ENCODE measurements at regions not wholly inside any gene's neighbourhood (a gene's known extent, or its start where the extent isn't known, plus 50 kb on each side); places are given as distances from the start of the nearest gene placed in this dataset.
"Not testable (repeated sequence)": the region's sequence is repeated elsewhere in the genome, so short reads cannot be mapped to it uniquely, and the experiment has no call there.

- Histone ChIP-seq H3K27me3 (ENCODE audit: insufficient read depth, low read length) (no peaks in the 10 kb centered on the region), H3K36me3 (ENCODE audit: insufficient read depth, low read length) (no peaks in the 10 kb centered on the region), H3K79me2 (ENCODE audit: insufficient read depth, low read length) (no peaks in the 10 kb centered on the region), H3K9me3 (ENCODE audit: low read depth, low read length) (no peaks in the 10 kb centered on the region), H3K4me3 (ENCODE audit: insufficient read depth, low read length) (no peak overlapping the region), H4K20me1 (ENCODE audit: insufficient read depth, low read length) (no peaks in the 10 kb centered on the region), H2AFZ (ENCODE audit: low read length) (peak overlapping the region; percentile 69), H3K4me1 (ENCODE audit: insufficient read depth, low read length) (peaks cover 6% of the 10 kb centered on the region), H3K4me2 (ENCODE audit: insufficient read depth, low read length) (peak overlapping the region; percentile 51), H3K27ac (ENCODE audit: low read depth, low read length) (peak overlapping the region; percentile 71)
- no peak for TF ChIP-seq CTCF (IDR thresholded peaks at IDR 0.05; ENCODE audit: extremely low read depth, low read depth, low read length)
- DNase-seq (ENCODE audit: insufficient read length, low spot score, missing footprints): peak; percentile 62
Observed at GRCh38 chr21:27346041-27346448, 379.2 kb upstream of the ADAMTS5 start.

GRCh38 chr21:27339902-27340301 lies 373.0 kb upstream of the ADAMTS5 start:
- H2AFZ ChIP-seq (ENCODE audit: low read length): peak overlapping the region; percentile 25
- no peaks in the 10 kb centered on the region for H3K4me1 ChIP-seq (ENCODE audit: insufficient read depth, low read length)
- no peak overlapping the region for H3K4me3 ChIP-seq (ENCODE audit: insufficient read depth, low read length)
- H3K9me3 ChIP-seq (ENCODE audit: low read depth, low read length): no peaks in the 10 kb centered on the region
- no peaks in the 10 kb centered on the region for H3K79me2 ChIP-seq (ENCODE audit: insufficient read depth, low read length)
- no peaks in the 10 kb centered on the region for H4K20me1 ChIP-seq (ENCODE audit: insufficient read depth, low read length)
- no peaks in the 10 kb centered on the region for H3K27me3 ChIP-seq (ENCODE audit: insufficient read depth, low read length)
- H3K27ac ChIP-seq (ENCODE audit: low read depth, low read length): no peak overlapping the region
- no peak for TF ChIP-seq CTCF (IDR thresholded peaks at IDR 0.05; ENCODE audit: extremely low read depth, low read depth, low read length)
- peak overlapping the region; percentile 35 for H3K4me2 ChIP-seq (ENCODE audit: insufficient read depth, low read length)
- DNase-seq (ENCODE audit: insufficient read length, low spot score, missing footprints): no peak
- no peaks in the 10 kb centered on the region for H3K36me3 ChIP-seq (ENCODE audit: insufficient read depth, low read length)

GRCh38 chr21:27338007-27338406 lies 371.1 kb upstream of the ADAMTS5 start:
- not testable (repeated sequence) for H3K4me1 ChIP-seq (ENCODE audit: insufficient read depth, low read length); H3K27ac ChIP-seq (ENCODE audit: low read depth, low read length); H3K4me2 ChIP-seq (ENCODE audit: insufficient read depth, low read length); H3K79me2 ChIP-seq (ENCODE audit: insufficient read depth, low read length); DNase-seq (ENCODE audit: insufficient read length, low spot score, missing footprints); H2AFZ ChIP-seq (ENCODE audit: low read length); H3K4me3 ChIP-seq (ENCODE audit: insufficient read depth, low read length); H3K9me3 ChIP-seq (ENCODE audit: low read depth, low read length); H3K27me3 ChIP-seq (ENCODE audit: insufficient read depth, low read length); H3K36me3 ChIP-seq (ENCODE audit: insufficient read depth, low read length); H4K20me1 ChIP-seq (ENCODE audit: insufficient read depth, low read length)

- Histone ChIP-seq H3K4me2 (ENCODE audit: insufficient read depth, low read length) (no peak overlapping the region), H3K79me2 (ENCODE audit: insufficient read depth, low read length) (no peaks in the 10 kb centered on the region), H3K27ac (ENCODE audit: low read depth, low read length) (no peak overlapping the region), H2AFZ (ENCODE audit: low read length) (no peak overlapping the region), H3K4me1 (ENCODE audit: insufficient read depth, low read length) (no peaks in the 10 kb centered on the region), H3K36me3 (ENCODE audit: insufficient read depth, low read length) (no peaks in the 10 kb centered on the region), H3K9me3 (ENCODE audit: low read depth, low read length) (no peaks in the 10 kb centered on the region), H3K27me3 (ENCODE audit: insufficient read depth, low read length) (no peaks in the 10 kb centered on the region), H4K20me1 (ENCODE audit: insufficient read depth, low read length) (no peaks in the 10 kb centered on the region), H3K4me3 (ENCODE audit: insufficient read depth, low read length) (no peak overlapping the region)
- no peak for DNase-seq (ENCODE audit: insufficient read length, low spot score, missing footprints)
- TF ChIP-seq CTCF (IDR thresholded peaks at IDR 0.05; ENCODE audit: extremely low read depth, low read depth, low read length): no peak
Observed at GRCh38 chr21:27333096-27333495, 366.2 kb upstream of the ADAMTS5 start.

Data from osteoblast (primary cell).